Stimulated activated effector memory CD8-positive, alpha-beta T cell treated with anti-CD3 and anti-CD28 coated beads, Interleukin-12 subunit alpha, Interleukin-12 subunit beta, amount 100 ng/mL, for 72 hours (primary cell): ENCODE measurements at regions not wholly inside any gene's neighbourhood (a gene's known extent, or its start where the extent isn't known, plus 50 kb on each side); places are given as distances from the start of the nearest gene placed in this dataset.
"Not testable (repeated sequence)": the region's sequence is repeated elsewhere in the genome, so short reads cannot be mapped to it uniquely, and the experiment has no call there.

Experiments
- ATAC-seq: fragments of 150-1000 bp; cut with Tn5 transposase; 2 replicates; pipeline ENCODE4 v1.10.0; 2021
- DNase-seq, 2 donors: peaks; one replicate each; pipeline ENCODE4 v3.0.0; 2021 to 2022; ENCODE audit warnings: low spot score in 2 of 2
- H3K27ac Mint-ChIP-seq: one replicate; pipeline ENCODE4 v1.8.0; 2022; ENCODE audit warnings: mild to moderate bottlenecking, mixed read lengths
- H3K36me3 Mint-ChIP-seq: one replicate; pipeline ENCODE4 v1.8.0; 2022; ENCODE audit warnings: mild to moderate bottlenecking, mixed read lengths
- H3K4me1 Mint-ChIP-seq: one replicate; pipeline ENCODE4 v1.8.0; 2022; ENCODE audit warnings: mixed read lengths
- H3K4me3 Mint-ChIP-seq: one replicate; pipeline ENCODE4 v1.8.0; 2022; ENCODE audit warnings: mild to moderate bottlenecking, mixed read lengths
- H3K9me3 Mint-ChIP-seq: one replicate; pipeline ENCODE4 v1.8.0; 2022; ENCODE audit warnings: mixed read lengths

DNA sequence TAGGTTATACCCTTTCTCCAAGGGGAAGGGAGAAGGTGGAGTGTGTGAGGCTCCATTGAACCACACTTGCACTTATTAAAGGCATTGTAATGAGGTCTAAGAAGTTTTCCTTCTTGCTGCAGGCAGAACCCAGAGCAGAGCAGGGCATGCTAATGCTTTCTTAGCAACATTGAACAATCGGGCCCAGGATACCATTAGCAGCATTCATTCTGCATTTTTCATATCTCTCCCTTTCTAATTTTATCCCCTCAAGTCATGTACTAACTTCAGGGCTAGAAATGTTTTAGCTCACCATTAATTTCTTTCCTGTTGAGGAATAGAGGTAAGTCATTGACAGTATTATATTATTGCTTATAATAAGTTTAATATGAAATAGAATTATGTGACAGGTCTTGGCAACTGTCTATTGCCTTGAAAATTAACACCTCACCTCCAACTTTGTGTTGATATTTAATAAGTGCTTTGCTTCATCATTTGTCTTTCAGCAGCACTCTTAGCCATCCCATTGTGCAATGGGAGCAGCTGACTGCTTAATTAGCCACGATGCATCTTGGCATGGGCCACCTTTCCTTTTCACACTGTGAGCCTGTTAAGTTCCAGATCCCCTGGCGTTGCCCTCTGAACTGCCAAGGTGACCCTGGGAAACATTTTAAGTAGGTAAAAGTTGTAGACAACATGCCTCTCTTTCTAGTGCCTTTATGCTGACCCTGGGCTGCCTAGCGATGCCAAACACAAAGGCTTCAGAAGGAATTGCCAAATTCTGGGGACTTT is 300.8 kb upstream of the MEX3C start:
- H3K27ac Mint-ChIP-seq, result no peak overlapping the region
- DNase-seq (no peak), ATAC-seq (no peak)

GRCh38 chr18:51503351-51503750 is 305.9 kb upstream of the MEX3C start:
- Mint-ChIP-seq H3K4me1 (no peaks in the 10 kb centered on the region), H3K9me3 (no peaks in the 10 kb centered on the region), H3K4me3 (no peak overlapping the region), H3K36me3 (no peaks in the 10 kb centered on the region), H3K27ac (no peak overlapping the region)
- DNase-seq, result no peak
- no peak for ATAC-seq

More for the DNA sequence above, 300.8 kb upstream of the MEX3C start:
- no peak overlapping the region for H3K4me3 Mint-ChIP-seq
- no peaks in the 10 kb centered on the region for H3K4me1 Mint-ChIP-seq
- H3K36me3 Mint-ChIP-seq, result no peaks in the 10 kb centered on the region
- H3K9me3 Mint-ChIP-seq, result no peaks in the 10 kb centered on the region

DNA sequence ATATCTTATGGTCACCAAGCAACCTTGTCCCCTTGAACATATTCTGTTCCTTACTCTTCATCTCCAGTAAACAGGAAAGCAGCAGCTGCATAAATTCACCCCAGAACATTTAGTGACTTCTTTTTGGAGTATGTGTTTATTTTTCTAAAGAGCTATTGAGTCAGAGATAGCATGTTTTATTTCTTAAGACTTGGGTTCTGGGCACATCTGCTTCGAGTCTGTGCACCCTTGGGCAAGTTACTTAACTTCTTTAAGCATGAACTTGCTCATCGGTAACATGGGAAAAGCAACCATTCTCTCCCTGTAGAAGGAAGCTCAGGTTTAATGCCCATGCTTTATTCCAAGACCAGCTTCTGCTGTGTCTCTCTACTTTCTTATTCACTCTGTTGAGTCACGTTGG is 309.3 kb upstream of the MEX3C start:
- DNase-seq (no peak), ATAC-seq (no peak)
- Mint-ChIP-seq H3K4me1 (no peaks in the 10 kb centered on the region), H3K27ac (no peak overlapping the region), H3K9me3 (peaks cover 3% of the 10 kb centered on the region), H3K36me3 (no peaks in the 10 kb centered on the region), H3K4me3 (no peak overlapping the region)

DNA sequence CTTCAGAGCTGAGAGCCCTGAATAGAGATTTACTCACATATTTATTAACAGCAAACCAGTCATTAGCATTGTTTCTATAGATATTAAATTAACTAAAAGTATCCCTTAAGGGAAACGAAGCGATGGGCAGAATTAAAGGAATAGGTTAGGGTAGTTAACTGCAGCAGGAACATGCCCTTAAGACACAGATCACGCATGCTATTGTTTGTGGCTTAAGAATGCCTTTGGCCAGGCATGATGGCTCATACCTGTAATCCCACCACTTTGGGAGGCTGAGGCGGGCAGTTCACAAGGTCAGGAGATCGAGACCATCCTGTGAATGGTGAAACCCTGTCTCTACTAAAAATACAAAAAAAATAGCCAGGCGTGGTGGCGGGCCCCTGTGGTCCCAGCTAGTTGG is 310.9 kb upstream of the MEX3C start:
- not testable (repeated sequence) for H3K36me3 Mint-ChIP-seq, H3K9me3 Mint-ChIP-seq, DNase-seq, ATAC-seq, H3K4me3 Mint-ChIP-seq, H3K27ac Mint-ChIP-seq, H3K4me1 Mint-ChIP-seq

GRCh38 chr18:51510020-51510419 is 312.5 kb upstream of the MEX3C start:
- no peak for DNase-seq
- no peaks in the 10 kb centered on the region for H3K36me3 Mint-ChIP-seq
- no peaks in the 10 kb centered on the region for H3K4me1 Mint-ChIP-seq
- H3K9me3 Mint-ChIP-seq, result peaks cover 3% of the 10 kb centered on the region
- H3K27ac Mint-ChIP-seq, result no peak overlapping the region
- ATAC-seq, result no peak
- no peak overlapping the region for H3K4me3 Mint-ChIP-seq

DNA sequence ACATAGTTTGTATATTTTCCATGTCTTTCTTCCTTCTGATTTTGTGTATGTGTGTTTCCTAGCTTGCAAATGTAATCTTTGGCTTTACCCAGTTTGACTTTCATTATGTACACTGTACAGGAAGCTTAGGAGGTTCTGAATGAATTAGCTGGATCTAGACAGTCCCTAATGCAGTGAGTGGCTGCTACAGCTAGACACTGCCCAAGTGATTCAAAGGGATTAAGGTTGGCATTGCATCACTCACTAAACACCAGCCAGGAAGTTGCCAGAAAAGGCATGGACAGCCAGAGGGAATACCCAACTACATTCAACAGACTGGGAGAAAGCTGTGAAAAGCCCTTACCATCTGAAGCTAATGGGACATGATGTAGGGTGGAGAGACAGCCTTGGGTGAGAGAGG is 316.0 kb upstream of the MEX3C start:
- Mint-ChIP-seq H3K9me3 (peaks cover 3% of the 10 kb centered on the region), H3K27ac (no peak overlapping the region), H3K36me3 (no peaks in the 10 kb centered on the region), H3K4me3 (no peak overlapping the region), H3K4me1 (no peaks in the 10 kb centered on the region)
- no peak for ATAC-seq
- no peak for DNase-seq

GRCh38 chr18:51514128-51514527 is 316.6 kb upstream of the MEX3C start:
- ATAC-seq (no peak), DNase-seq (no peak)
- Mint-ChIP-seq H3K36me3 (no peaks in the 10 kb centered on the region), H3K4me1 (no peaks in the 10 kb centered on the region), H3K9me3 (peaks cover 3% of the 10 kb centered on the region), H3K27ac (no peak overlapping the region), H3K4me3 (no peak overlapping the region)

GRCh38 chr18:51516478-51517038 is 319.1 kb upstream of the MEX3C start:
- no peaks in the 10 kb centered on the region for H3K36me3 Mint-ChIP-seq
- ATAC-seq (no peak), DNase-seq (no peak)
- H3K9me3 Mint-ChIP-seq, result no peaks in the 10 kb centered on the region
- no peak overlapping the region for H3K4me3 Mint-ChIP-seq
- no peaks in the 10 kb centered on the region for H3K4me1 Mint-ChIP-seq
- no peak overlapping the region for H3K27ac Mint-ChIP-seq

- no peak for DNase-seq
- no peak for ATAC-seq
- H3K4me1 Mint-ChIP-seq, result no peaks in the 10 kb centered on the region
Measured at GRCh38 chr18:51519571-51519970, 322.1 kb upstream of the MEX3C start.

GRCh38 chr18:51520676-51521180 is 323.2 kb upstream of the MEX3C start:
- Mint-ChIP-seq H3K36me3 (no peaks in the 10 kb centered on the region), H3K4me1 (no peaks in the 10 kb centered on the region)
- DNase-seq, result no peak

More at GRCh38 chr18:51519571-51519970, 322.1 kb upstream of the MEX3C start:
- H3K36me3 Mint-ChIP-seq, result no peaks in the 10 kb centered on the region
- no peak overlapping the region for H3K4me3 Mint-ChIP-seq
- no peak overlapping the region for H3K27ac Mint-ChIP-seq
- no peaks in the 10 kb centered on the region for H3K9me3 Mint-ChIP-seq

DNA sequence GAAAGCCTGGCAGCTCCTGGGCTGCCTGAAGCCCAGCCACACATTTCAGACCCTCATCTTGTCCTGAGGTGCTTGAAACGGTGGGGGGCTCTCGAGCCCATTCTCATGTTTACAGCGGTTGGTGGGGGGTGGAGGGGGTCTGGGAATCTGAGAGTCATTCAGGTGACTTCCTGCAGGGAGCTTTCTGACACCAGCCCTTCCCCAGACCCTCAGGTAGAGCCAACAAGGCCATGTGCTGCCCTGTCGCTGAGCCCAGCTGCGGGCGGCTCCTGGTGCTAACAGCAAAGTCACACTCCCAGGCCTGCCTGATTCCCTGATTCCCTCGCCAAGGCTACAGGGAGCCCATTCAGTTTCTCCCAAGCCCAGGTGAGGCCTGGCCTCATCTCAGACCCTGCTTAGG is 324.9 kb upstream of the MEX3C start:
- Mint-ChIP-seq H3K9me3 (no peaks in the 10 kb centered on the region), H3K27ac (no peak overlapping the region), H3K4me3 (no peak overlapping the region), H3K4me1 (no peaks in the 10 kb centered on the region), H3K36me3 (no peaks in the 10 kb centered on the region)
- ATAC-seq (no peak), DNase-seq (no peak)

More at GRCh38 chr18:51520676-51521180, 323.2 kb upstream of the MEX3C start:
- no peak for ATAC-seq
- Mint-ChIP-seq H3K9me3 (no peaks in the 10 kb centered on the region), H3K4me3 (no peak overlapping the region), H3K27ac (no peak overlapping the region)

GRCh38 chr18:51522821-51523220 is 325.3 kb upstream of the MEX3C start:
- Mint-ChIP-seq H3K9me3 (no peaks in the 10 kb centered on the region), H3K27ac (no peak overlapping the region), H3K4me1 (no peaks in the 10 kb centered on the region), H3K4me3 (no peak overlapping the region), H3K36me3 (no peaks in the 10 kb centered on the region)
- DNase-seq (no peak), ATAC-seq (no peak)

DNA sequence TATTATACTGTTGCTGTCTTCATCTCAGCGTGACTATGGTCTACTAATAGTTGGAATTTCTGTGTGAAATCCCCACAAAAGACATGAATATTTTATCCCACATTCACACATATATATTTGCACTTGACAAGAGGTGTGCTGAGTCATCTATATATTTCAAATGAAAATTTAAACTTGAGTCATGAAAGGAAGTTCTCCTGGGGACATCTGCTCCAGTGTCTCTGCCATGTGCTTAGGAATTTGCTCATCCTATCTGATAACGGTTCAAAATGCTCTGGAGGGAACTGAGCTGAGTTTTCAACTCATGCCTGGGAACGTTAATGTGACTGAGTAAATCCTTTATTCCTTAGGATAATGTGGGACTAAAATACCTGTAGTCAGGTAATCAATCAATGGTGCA is 326.2 kb upstream of the MEX3C start:
- Mint-ChIP-seq H3K4me3 (no peak overlapping the region), H3K9me3 (no peaks in the 10 kb centered on the region), H3K27ac (no peak overlapping the region), H3K36me3 (no peaks in the 10 kb centered on the region), H3K4me1 (no peaks in the 10 kb centered on the region)
- DNase-seq, result no peak
- ATAC-seq, result no peak

GRCh38 chr18:51525453-51526225 is 328.2 kb upstream of the MEX3C start:
- no peak overlapping the region for H3K27ac Mint-ChIP-seq

DNA sequence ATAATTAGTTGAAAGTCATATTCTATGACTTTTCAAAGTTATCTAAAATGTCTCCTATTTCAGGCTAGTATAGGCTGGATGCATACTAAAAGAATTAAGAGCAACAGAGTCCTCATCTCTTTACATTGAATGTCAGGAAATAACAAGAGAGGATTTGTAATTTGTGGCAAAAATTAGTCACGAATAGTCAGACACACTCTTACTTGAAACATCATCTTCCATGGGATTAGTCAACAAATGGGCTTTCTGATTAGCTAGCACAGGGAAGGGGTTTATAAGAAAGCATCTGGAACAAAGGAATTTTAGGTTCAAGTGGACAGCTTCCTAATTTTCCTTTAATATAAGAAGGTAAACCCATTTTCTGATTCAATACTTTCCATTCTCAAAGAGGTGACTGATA is 330.3 kb upstream of the MEX3C start:
- no peak for ATAC-seq

More at GRCh38 chr18:51525453-51526225, 328.2 kb upstream of the MEX3C start:
- no peak for ATAC-seq
- no peaks in the 10 kb centered on the region for H3K9me3 Mint-ChIP-seq
- DNase-seq, result no peak
- H3K4me1 Mint-ChIP-seq, result no peaks in the 10 kb centered on the region
- no peak overlapping the region for H3K4me3 Mint-ChIP-seq
- no peaks in the 10 kb centered on the region for H3K36me3 Mint-ChIP-seq

More for the DNA sequence above, 330.3 kb upstream of the MEX3C start:
- Mint-ChIP-seq H3K4me1 (no peaks in the 10 kb centered on the region), H3K36me3 (no peaks in the 10 kb centered on the region), H3K27ac (no peak overlapping the region), H3K4me3 (no peak overlapping the region), H3K9me3 (peaks cover 2% of the 10 kb centered on the region)
- no peak for DNase-seq
